GM18873 (cell line): ENCODE measurements at regions not wholly inside any gene's neighbourhood (a gene's known extent, or its start where the extent isn't known, plus 50 kb on each side); places are given as distances from the start of the nearest gene placed in this dataset.
"Not testable (repeated sequence)": the region's sequence is repeated elsewhere in the genome, so short reads cannot be mapped to it uniquely, and the experiment has no call there.

Experiments
- ATAC-seq: cut with Tn5 transposase; IDR thresholded peaks from one replicate; pipeline ENCODE4 v1.9.1; 2021; ENCODE audit warnings: mild to moderate bottlenecking, moderate library complexity, moderate number of reproducible peaks; ENCODE audit not compliant: unreplicated experiment, low FRiP score

DNA sequence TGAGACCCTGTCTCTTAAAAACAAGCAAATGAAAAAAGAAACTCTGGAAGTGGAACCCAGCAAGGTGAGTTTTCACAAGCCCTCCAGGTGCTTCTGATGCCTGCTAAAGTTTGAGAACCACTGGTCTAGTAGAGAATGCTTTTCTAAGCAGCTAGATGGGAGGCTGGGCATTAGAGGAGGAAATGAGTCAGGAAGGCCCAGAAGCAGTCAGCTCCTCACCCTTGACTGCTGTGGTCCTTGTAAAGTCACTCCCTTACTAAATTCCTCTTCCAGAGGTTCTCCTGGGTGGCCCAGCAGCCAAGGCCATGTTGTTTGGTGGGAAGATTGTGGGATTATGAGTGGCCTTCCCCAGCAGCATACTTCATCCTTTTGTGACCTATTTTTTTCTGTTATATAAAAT is 52.0 kb upstream of the FYN start:
- no peak for ATAC-seq

DNA sequence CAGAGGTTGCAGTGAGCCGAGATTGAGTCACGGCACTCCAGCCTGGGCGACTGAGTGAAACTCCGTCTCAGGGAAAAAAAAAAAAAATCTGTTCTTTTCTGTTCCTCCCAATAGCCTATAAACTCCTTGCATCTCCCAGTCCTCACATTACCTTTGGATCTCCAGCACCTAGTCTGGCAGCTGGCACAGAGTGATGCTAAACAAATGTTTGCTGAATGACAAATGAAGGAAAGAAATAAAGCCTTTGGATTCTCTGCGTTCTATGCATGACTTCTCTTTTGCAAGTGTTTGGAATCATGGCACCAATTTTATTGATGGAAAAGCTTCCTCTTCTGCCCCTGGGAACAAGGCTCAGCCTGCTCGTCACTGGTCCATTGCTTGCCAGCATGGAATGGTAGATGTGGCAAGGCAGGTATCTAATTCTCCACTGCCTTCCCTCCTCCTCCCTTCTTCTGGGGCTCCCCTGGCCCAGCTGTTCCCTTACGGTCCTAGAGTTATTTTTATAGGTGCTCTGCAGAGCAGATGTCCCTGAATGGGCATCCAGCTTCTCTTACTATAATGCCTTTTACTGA is 53.6 kb upstream of the FYN start:
- no peak for ATAC-seq

DNA sequence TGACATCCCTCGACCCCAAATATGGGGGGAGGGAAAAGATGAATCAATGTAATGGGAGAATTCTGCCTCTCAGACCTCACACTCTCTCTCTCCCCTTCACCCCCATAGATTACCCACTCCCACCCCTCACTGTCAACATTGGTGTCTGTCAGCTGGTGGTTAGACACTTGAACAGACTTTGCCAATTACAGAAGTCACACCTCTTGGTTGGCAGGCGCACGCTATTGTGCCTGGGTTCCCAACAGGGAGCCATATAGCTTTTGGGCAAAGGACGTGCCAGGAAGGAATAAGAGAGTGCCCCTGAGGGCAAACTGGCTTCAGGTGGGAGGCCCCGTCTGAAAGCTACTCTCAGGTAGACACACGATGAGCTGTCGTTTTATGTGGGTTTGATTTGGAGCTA is 54.1 kb upstream of the FYN start:
- no peak for ATAC-seq

- no peak for ATAC-seq
Measured at GRCh38 chr6:111928139-111928538, 54.9 kb upstream of the FYN start.

- not testable (repeated sequence) for ATAC-seq
Measured at GRCh38 chr6:111934611-111935010, 61.4 kb upstream of the FYN start.

DNA sequence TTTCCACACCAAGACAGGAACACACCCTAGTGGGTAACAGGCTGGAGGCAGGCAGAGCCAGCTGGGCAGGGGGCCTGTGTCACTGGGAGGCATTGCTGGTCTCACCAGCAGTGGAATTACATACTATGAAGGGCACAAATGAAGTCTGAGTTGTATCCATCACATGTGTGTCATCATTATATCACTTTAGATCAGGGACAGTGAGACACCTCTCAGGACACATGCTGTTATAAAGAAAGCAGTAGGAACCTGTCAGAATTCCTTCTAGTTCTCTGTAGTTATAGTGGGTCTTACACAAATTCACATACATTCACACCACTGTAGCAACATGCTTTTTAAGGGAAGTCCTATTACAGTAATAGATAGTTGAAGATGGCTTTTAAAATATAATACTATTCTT is 63.5 kb upstream of the FYN start:
- ATAC-seq, result no peak

- ATAC-seq, result no peak
Measured at GRCh38 chr6:111938710-111939109, 65.5 kb upstream of the FYN start.

DNA sequence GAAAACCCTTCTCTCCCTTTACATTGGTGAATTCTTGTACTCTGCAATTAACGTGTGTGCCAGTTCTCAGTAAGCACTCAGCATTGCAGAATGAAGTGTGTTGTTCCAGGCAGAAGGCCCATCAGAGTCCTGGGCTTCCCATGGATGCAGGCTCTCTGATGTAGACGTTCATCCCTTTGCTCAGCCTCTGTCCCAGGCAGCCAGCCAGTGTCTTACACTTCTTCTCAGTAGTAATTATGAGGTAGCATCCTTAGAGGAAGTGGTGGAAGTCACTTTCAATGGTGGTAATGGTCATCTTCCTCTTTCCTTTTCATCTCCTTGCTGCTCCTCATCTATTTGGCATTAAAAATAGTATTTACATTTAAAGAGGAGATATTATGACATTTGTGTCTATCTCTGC is 66.7 kb upstream of the FYN start:
- ATAC-seq, result no peak

- no peak for ATAC-seq
Measured at GRCh38 chr6:111940801-111941200, 67.5 kb upstream of the FYN start.

- no peak for ATAC-seq
Measured at GRCh38 chr6:111941686-111942330, 68.6 kb upstream of the FYN start.

GRCh38 chr6:111942561-111942960 is 69.3 kb upstream of the FYN start:
- ATAC-seq, result no peak

DNA sequence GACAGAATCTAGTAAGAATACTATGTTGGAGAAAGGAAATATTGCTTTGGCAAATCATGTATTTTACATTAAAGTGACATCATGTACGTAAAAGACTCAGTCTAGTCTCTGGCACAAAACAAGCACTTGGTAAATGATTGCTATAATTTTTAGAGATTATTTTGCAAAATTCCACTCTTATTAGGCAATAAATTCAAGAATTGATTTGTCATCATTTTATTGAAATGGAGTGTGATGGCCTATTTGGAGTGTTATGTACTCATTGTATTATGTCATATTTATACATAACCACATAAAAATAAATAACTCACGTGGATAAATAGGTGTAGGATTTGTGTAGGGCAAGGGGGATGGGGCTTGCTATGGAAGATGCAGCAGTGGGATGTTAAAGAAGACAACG is 70.0 kb upstream of the FYN start:
- no peak for ATAC-seq

- ATAC-seq, result no peak
Measured at GRCh38 chr6:111943726-111944125, 70.5 kb upstream of the FYN start.

GRCh38 chr6:111944541-111944940 is 71.3 kb upstream of the FYN start:
- ATAC-seq, result no peak

- ATAC-seq, result no peak
Measured at GRCh38 chr6:111949546-111949945, 76.3 kb upstream of the FYN start.

DNA sequence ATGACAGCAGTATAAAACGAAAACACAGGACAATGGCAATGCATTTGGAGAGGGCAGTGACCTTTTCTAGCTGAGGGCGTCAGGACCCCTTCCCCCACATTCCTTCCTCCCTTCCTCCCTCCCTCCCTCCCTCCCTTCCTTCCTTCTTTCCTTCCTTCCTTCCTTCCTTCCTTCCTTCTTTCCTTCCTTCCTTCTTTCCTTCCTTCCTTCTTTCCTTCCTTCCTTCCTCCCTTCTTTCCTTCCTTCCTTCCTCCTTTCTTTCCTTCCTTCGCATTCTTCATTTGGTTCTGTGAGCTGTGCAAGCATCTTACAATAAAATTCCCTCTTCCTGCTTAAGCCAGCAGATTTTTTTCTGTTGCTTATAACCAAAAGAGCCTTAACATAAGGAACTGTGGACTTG is 76.7 kb upstream of the FYN start:
- ATAC-seq, result not testable (repeated sequence)

DNA sequence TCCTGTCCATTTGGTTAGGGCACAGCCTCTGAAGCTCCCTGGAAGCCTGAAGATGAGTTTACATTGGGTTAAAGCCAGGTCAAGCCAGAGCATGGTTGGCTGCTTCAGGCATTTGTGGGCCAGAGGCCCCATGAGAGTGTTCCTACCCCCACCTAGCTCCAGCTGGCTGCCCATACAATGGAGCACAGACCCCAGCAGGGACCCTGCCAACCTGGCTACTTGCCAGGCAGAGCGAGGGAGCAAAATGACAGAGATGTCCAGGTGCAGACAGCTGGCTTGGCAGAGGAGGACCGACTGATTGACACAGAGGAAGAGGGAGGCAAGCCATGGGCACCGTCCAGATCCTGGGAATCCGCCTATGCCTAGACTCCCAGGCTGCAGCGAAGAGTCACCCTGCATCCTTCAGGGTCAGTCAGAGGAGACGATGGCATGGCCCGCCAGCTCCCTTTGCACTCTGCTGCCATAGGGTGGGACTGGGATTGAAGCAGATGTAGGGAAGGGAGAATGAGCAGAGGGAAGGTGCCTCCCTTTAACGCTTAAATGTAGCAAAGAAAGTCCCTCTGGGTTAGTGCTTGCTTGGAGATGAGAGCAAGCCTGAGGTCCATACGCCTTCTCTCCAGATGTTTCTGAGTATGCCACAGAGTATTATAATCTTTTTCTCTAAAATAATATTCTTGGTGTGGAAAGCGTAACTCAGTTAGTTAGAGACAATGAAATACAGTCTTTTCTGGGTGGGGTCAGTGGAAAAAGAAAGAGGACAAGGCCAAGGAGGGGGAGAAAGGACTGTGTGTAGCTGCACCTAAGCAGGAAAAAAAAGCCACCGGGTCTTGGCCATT is 77.6 kb upstream of the FYN start:
- no peak for ATAC-seq

GRCh38 chr6:111951497-111952085 is 78.3 kb upstream of the FYN start:
- ATAC-seq, result no peak

- ATAC-seq, result no peak
Measured at GRCh38 chr6:111952274-111952673, 79.0 kb upstream of the FYN start.

DNA sequence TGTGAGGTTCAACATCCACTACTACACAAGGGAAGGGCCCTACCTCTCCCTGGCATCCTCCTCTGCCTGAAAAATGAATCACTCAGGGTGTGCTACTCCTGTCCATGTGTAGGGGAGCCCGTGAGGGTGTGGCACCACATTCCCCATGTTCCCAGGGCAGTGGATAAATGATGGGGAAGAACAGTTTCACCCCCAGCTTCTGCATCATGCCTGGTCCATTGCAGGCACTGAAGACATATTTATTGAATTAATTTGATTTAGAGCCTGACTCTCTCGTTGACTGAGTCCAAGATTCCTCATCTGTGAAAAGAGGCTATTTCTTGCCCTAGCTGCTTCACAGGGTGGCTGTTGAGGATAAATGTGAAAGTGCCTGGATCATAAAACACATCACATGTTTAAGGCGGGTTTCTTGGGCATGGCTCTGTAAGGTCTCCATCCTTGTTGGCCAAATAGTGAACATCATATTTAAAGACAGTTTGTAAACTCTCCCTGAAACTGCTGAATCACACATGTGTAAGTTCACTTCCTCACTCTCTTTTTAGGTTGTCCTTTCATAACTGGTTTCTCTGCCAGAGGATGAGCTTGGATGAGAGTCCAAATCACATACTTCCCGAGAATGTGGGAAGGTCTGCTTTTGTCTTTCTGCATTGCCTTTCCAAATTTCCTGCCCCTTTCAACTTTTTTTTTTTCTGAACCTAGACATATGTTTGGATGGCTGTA is 79.7 kb upstream of the FYN start:
- ATAC-seq, result no peak

DNA sequence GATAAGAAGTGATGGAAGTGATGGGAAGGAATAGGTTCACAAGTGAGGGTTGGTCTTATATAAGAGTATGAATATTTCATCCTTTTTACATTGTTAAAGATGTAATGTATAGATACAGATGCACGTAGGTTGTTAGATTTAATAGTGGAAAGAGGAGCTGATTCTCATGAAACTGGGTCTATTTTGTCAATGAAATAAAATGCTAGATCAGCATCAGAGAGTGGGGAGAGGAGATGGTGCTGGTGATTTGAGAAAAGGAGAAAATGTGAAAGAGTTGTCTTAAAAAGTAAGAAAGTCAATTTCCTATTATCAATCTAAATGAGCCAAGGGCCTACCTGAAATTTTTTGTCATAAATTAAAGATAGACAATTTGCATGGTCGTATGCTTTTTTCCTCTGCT is 82.8 kb upstream of the FYN start:
- no peak for ATAC-seq
